Ishikawa (cell line): ENCODE measurements at regions not wholly inside any gene's neighbourhood (a gene's known extent, or its start where the extent isn't known, plus 50 kb on each side); places are given as distances from the start of the nearest gene placed in this dataset.

Experiments used
- CEBPB ChIP-seq: IDR thresholded peaks from 2 replicates; pipeline ENCODE4 v1.6.1; 2012
- CREB1 ChIP-seq: IDR thresholded peaks from 2 replicates; pipeline ENCODE4 v1.6.1; 2012; ENCODE audit warnings: low read depth
- EGR1 ChIP-seq: IDR thresholded peaks from 2 replicates; pipeline ENCODE4 v1.6.1; 2012
- EP300 ChIP-seq: IDR thresholded peaks from 2 replicates; pipeline ENCODE4 v1.6.1; 2012; ENCODE audit warnings: borderline replicate concordance
- FOXM1 ChIP-seq: IDR thresholded peaks from 2 replicates; pipeline ENCODE4 v1.6.1; 2012; ENCODE audit warnings: low read depth, borderline replicate concordance
- MAX ChIP-seq: IDR thresholded peaks from 2 replicates; pipeline ENCODE4 v1.6.1; 2012
- NFIC ChIP-seq: IDR thresholded peaks from 2 replicates; pipeline ENCODE4 v1.6.1; 2012
- RAD21 ChIP-seq: IDR thresholded peaks from 2 replicates; pipeline ENCODE4 v1.6.1; 2012; ENCODE audit warnings: low read depth
- REST ChIP-seq: IDR thresholded peaks from 2 replicates; pipeline ENCODE4 v1.6.1; 2012; ENCODE audit warnings: low read depth, mild to moderate bottlenecking
- TAF1 ChIP-seq: IDR thresholded peaks from 2 replicates; pipeline ENCODE4 v1.6.1; 2012; ENCODE audit warnings: low read depth, mild to moderate bottlenecking
- TCF12 ChIP-seq: IDR thresholded peaks from 2 replicates; pipeline ENCODE4 v1.6.1; 2012; ENCODE audit warnings: low read depth
- TEAD4 ChIP-seq: IDR thresholded peaks from 2 replicates; pipeline ENCODE4 v1.6.1; 2012
- USF1 ChIP-seq: IDR thresholded peaks from 2 replicates; pipeline ENCODE4 v1.6.1; 2012
- YY1 ChIP-seq: IDR thresholded peaks from 2 replicates; pipeline ENCODE4 v1.6.1; 2012; ENCODE audit warnings: low read depth
- ZBTB7A ChIP-seq: IDR thresholded peaks from 2 replicates; pipeline ENCODE4 v1.6.1; 2012; ENCODE audit warnings: low read depth

GRCh38 chr10:125455855-125456254 lies 227.1 kb downstream of the TEX36 start:
- TF ChIP-seq MAX (no peak), FOXM1 (peak; percentile 41; the same call in 1 of the 2 replicates), TEAD4 (peak; percentile 62; the same call in 1 of the 2 replicates), CEBPB (no peak), EGR1 (no peak), TAF1 (no peak), NFIC (peak; percentile 34; the same call in 1 of the 2 replicates)

GRCh38 chr10:125455431-125455830 lies 227.5 kb downstream of the TEX36 start:
- TF ChIP-seq USF1 = no peak
- TF ChIP-seq RAD21 = no peak
- TF ChIP-seq FOXM1 = no peak
- no peak for TF ChIP-seq TAF1
- no peak for TF ChIP-seq EP300
- TF ChIP-seq NFIC = no peak
- TF ChIP-seq EGR1 = no peak
- TF ChIP-seq MAX = no peak
- no peak for TF ChIP-seq CEBPB
- TF ChIP-seq TCF12 = no peak
- TF ChIP-seq YY1 = no peak
- TF ChIP-seq TEAD4 = no peak
- TF ChIP-seq CREB1 = no peak
- TF ChIP-seq REST = no peak
- no peak for TF ChIP-seq ZBTB7A

- no peak for TF ChIP-seq EGR1
- no peak for TF ChIP-seq FOXM1
- TF ChIP-seq NFIC = no peak
- TF ChIP-seq RAD21 = no peak
- TF ChIP-seq TCF12 = no peak
- no peak for TF ChIP-seq YY1
- TF ChIP-seq REST = no peak
- no peak for TF ChIP-seq CREB1
- no peak for TF ChIP-seq CEBPB
- TF ChIP-seq ZBTB7A = no peak
- no peak for TF ChIP-seq USF1
- TF ChIP-seq TEAD4 = no peak
- TF ChIP-seq EP300 = no peak
- no peak for TF ChIP-seq TAF1
- TF ChIP-seq MAX = no peak
Observed at GRCh38 chr10:125451319-125451718, 231.6 kb downstream of the TEX36 start.

GRCh38 chr10:125450218-125450617 lies 232.7 kb downstream of the TEX36 start:
- TF ChIP-seq RAD21 = no peak
- no peak for TF ChIP-seq CREB1
- TF ChIP-seq TEAD4 = no peak
- no peak for TF ChIP-seq MAX
- TF ChIP-seq EGR1 = no peak
- TF ChIP-seq NFIC = no peak
- no peak for TF ChIP-seq EP300
- TF ChIP-seq USF1 = no peak
- no peak for TF ChIP-seq TCF12
- no peak for TF ChIP-seq CEBPB
- TF ChIP-seq YY1 = no peak
- no peak for TF ChIP-seq ZBTB7A
- no peak for TF ChIP-seq REST
- TF ChIP-seq FOXM1 = no peak
- no peak for TF ChIP-seq TAF1
